ENCODE measurements at regions not wholly inside any gene's neighbourhood (a gene's known extent, or its start where the extent isn't known, plus 50 kb on each side); places are given as distances from the start of the nearest gene placed in this dataset.

DNA sequence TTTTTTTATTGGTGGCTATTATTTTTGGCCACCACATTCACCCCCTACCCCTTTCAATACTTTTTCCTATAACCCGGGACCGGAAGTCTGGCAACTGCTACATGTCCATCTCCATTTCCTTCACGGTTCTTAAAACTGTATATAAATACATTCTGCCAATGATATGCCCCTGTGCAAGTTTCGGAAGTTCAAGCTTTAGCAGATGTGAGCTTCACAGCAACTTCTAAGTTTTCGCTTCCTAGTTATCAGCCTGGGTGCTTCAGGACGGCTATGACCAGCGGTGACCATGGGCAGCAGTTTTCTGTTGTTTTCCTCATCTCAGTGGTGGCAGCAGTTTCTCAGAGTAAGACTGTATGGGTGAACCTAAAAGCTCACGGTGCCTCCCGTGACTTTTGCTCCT lies 153.5 kb upstream of the NFE2L3 start:
- TF ChIP-seq, protein P1, sequence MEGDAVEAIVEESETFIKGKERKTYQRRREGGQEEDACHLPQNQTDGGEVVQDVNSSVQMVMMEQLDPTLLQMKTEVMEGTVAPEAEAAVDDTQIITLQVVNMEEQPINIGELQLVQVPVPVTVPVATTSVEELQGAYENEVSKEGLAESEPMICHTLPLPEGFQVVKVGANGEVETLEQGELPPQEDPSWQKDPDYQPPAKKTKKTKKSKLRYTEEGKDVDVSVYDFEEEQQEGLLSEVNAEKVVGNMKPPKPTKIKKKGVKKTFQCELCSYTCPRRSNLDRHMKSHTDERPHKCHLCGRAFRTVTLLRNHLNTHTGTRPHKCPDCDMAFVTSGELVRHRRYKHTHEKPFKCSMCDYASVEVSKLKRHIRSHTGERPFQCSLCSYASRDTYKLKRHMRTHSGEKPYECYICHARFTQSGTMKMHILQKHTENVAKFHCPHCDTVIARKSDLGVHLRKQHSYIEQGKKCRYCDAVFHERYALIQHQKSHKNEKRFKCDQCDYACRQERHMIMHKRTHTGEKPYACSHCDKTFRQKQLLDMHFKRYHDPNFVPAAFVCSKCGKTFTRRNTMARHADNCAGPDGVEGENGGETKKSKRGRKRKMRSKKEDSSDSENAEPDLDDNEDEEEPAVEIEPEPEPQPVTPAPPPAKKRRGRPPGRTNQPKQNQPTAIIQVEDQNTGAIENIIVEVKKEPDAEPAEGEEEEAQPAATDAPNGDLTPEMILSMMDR (IDR thresholded peaks at IDR 0.05; ENCODE audit: borderline replicate concordance, extremely low read depth, low read length, poor library complexity, severe bottlenecking) = no peak
- no peak for TF ChIP-seq EZH2 (IDR thresholded peaks at IDR 0.05; ENCODE audit: borderline replicate concordance, low read depth, low read length, severe bottlenecking)
